Stimulated activated naive B cell treated with anti-CD40 and anti-IgM and Interleukin-4, amounts not matched to agents 10 μg/mL and 1 μg/mL and 100 μg/mL, for 72 hours (primary cell): ENCODE measurements at regions not wholly inside any gene's neighbourhood (a gene's known extent, or its start where the extent isn't known, plus 50 kb on each side); places are given as distances from the start of the nearest gene placed in this dataset.

ENCODE experiments used
- ATAC-seq, 2 donors: fragments of 150-1000 bp; cut with Tn5 transposase; replicated peaks; 2 replicates each; pipeline ENCODE4 v1.10.0; 2021; ENCODE audit warnings: moderate library complexity in 1 of 2
- DNase-seq: peaks from one replicate; pipeline ENCODE4 v3.0.0; 2021
- H3K27ac Mint-ChIP-seq: one replicate; pipeline ENCODE4 v1.8.0; 2022; ENCODE audit warnings: mild to moderate bottlenecking, mixed read lengths
- H3K27me3 Mint-ChIP-seq, 2 donors: one replicate each; pipeline ENCODE4 v1.8.0; 2022; ENCODE audit warnings: mixed read lengths in 2 of 2
- H3K36me3 Mint-ChIP-seq, 2 donors: one replicate each; pipeline ENCODE4 v1.8.0; 2022; ENCODE audit warnings: mixed read lengths in 2 of 2, mild to moderate bottlenecking in 1 of 2
- H3K4me1 Mint-ChIP-seq, 2 donors: one replicate each; pipeline ENCODE4 v1.8.0; 2022; ENCODE audit warnings: mixed read lengths in 2 of 2, mild to moderate bottlenecking in 1 of 2
- H3K4me3 Mint-ChIP-seq, 2 donors: one replicate each; pipeline ENCODE4 v1.8.0; 2022; ENCODE audit warnings: mild to moderate bottlenecking in 2 of 2, mixed read lengths in 2 of 2, moderate library complexity in 1 of 2
- H3K9me3 Mint-ChIP-seq, 2 donors: one replicate each; pipeline ENCODE4 v1.8.0; 2022; ENCODE audit warnings: mixed read lengths in 2 of 2, mild to moderate bottlenecking in 1 of 2

DNA sequence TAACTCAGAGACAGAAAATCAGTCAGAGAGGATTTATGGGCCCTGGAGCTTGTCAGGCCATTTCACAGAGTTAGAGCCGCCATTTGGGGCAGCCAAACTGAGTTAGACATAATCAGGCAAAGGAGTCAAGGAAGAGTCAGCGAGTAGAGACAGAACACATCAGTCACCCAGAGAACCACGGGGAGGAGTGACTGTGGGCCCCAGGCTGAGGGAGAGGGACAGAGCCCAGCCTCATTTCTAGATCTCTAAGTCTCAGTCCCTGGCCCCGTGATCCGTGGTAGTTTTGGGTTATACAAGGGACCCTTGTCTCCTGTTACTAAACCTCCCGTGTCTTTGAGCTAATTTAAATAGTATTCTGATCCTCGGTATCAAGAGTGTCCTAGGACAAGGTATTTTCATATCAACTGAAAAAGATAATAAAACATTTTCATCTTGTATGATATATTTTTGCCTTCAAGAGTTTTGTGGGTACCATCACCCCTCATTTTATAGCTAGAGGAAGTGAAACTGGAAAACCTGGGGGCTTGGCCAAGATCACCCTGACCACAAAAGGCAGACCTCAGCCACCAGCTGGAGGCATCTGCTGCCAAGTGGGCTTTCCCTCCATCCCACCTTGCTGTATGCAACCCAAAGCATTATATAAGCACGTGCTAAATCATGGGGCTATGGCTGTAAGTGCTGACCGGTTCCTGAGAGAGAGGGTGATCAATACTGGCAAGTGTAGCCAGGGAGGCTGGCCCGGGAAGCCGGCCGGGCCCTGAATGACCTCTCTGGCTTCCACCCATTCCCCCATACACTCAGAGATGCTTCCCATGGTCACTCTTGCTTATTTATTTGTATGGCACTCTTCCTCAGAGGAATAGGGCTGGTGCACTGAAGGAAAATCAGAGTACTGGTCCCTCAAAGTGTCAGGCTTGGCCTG is 204.1 kb downstream of the BCOR start:
- H3K4me3 Mint-ChIP-seq = no peak overlapping the region
- H3K9me3 Mint-ChIP-seq = peaks cover 0 to 3% of the 10 kb centered on the region in 2 donors
- no peaks in the 10 kb centered on the region for H3K36me3 Mint-ChIP-seq
- peaks cover 13 to 39% of the 10 kb centered on the region in 2 donors for H3K4me1 Mint-ChIP-seq
- no peak for DNase-seq
- H3K27me3 Mint-ChIP-seq = peaks cover 5 to 9% of the 10 kb centered on the region in 2 donors
- ATAC-seq = peak; percentile 51 to 65
- H3K27ac Mint-ChIP-seq = no peak overlapping the region

DNA sequence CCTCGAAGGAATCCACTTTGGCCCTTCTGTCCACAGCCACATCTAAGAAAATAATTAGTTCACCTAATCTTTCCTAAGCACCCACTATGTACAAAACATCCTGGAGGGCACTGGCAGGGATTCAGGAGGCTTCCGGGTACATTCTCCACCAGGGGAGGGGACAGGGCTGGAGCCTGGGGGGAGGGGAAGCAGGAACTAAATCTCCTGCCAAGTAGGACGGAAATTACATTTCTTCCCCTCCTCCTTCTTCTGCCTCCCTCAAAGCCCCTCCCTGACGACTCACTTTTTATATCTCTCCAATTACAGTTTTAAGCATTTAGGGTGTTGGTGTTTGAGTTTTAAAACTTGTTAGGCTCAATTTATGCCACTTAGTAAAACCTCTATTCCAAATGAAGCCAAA is 203.1 kb downstream of the BCOR start:
- Mint-ChIP-seq H3K9me3 (peaks cover 0 to 3% of the 10 kb centered on the region in 2 donors), H3K4me1 (peaks cover 13 to 35% of the 10 kb centered on the region in 2 donors), H3K36me3 (no peaks in the 10 kb centered on the region), H3K27me3 (peaks cover 5 to 9% of the 10 kb centered on the region in 2 donors), H3K27ac (no peak overlapping the region), H3K4me3 (no peak overlapping the region)
- ATAC-seq (no peak), DNase-seq (no peak)

- Mint-ChIP-seq H3K27ac (no peak overlapping the region), H3K27me3 (peaks cover 5 to 9% of the 10 kb centered on the region in 2 donors), H3K4me3 (no peak overlapping the region), H3K9me3 (no peaks in the 10 kb centered on the region), H3K36me3 (no peaks in the 10 kb centered on the region), H3K4me1 (peaks cover 13 to 31% of the 10 kb centered on the region in 2 donors)
- ATAC-seq (no peak), DNase-seq (no peak)
Observed at GRCh38 chrX:39895218-39896110, 202.3 kb downstream of the BCOR start.

GRCh38 chrX:39896951-39897740 is 200.6 kb downstream of the BCOR start:
- Mint-ChIP-seq H3K36me3 (no peaks in the 10 kb centered on the region), H3K27me3 (peaks cover 11 to 19% of the 10 kb centered on the region in 2 donors), H3K4me1 (peaks cover 5 to 22% of the 10 kb centered on the region in 2 donors), H3K9me3 (no peaks in the 10 kb centered on the region), H3K27ac (no peak overlapping the region), H3K4me3 (no peak overlapping the region)
- ATAC-seq = no peak
- no peak for DNase-seq

DNA sequence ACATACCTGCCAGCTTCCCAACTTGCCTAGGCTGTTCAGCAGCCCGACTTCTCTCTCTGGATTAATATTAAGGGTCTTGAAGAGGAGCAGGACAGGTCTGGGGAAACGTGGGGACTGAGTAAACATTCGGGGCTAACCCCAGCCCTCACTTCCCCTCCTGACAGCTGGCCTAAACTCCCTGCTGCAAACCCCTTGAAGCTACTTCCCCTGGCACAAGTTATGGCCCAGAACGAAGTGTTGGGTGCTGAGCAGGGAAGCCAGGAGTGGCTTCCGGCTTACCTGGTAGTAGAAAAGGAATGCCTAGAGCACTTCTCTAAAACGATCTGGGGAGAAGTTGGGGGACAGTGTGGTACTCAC is 200.0 kb downstream of the BCOR start:
- Mint-ChIP-seq H3K4me1 (peaks cover 5 to 22% of the 10 kb centered on the region in 2 donors), H3K9me3 (no peaks in the 10 kb centered on the region), H3K4me3 (no peak overlapping the region), H3K27me3 (peaks cover 11 to 20% of the 10 kb centered on the region in 2 donors), H3K27ac (no peak overlapping the region), H3K36me3 (no peaks in the 10 kb centered on the region)
- DNase-seq = no peak
- ATAC-seq = no peak

DNA sequence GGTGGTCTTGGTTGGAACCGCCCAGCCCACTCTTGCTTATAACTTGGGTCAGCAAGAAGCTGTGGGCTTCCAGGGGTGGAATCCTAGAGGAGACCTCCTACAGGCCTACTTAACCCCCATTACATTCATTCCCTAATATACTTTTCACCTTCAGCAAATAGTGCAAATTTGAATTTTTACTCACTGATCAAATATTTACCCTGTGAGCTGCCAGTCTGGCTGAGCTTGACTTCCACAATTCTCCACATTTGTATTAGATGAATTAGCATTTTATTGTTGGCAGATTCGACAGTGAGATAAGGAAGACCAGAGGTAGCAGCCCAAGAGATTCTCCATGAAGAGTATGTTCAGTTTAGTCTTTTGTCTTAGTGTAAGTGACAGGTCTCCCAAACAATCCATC is 199.6 kb downstream of the BCOR start:
- no peaks in the 10 kb centered on the region for H3K9me3 Mint-ChIP-seq
- H3K4me3 Mint-ChIP-seq = no peak overlapping the region
- no peaks in the 10 kb centered on the region for H3K36me3 Mint-ChIP-seq
- H3K27ac Mint-ChIP-seq = no peak overlapping the region
- peaks cover 11 to 20% of the 10 kb centered on the region in 2 donors for H3K27me3 Mint-ChIP-seq
- DNase-seq = no peak
- ATAC-seq = no peak
- H3K4me1 Mint-ChIP-seq = peaks cover 5 to 21% of the 10 kb centered on the region in 2 donors

GRCh38 chrX:39899059-39899458 is 198.7 kb downstream of the BCOR start:
- H3K4me3 Mint-ChIP-seq = no peak overlapping the region
- no peak overlapping the region for H3K27ac Mint-ChIP-seq
- no peaks in the 10 kb centered on the region for H3K36me3 Mint-ChIP-seq
- no peaks in the 10 kb centered on the region for H3K9me3 Mint-ChIP-seq
- ATAC-seq = no peak
- H3K4me1 Mint-ChIP-seq = peaks cover 5 to 12% of the 10 kb centered on the region in 2 donors
- H3K27me3 Mint-ChIP-seq = peaks cover 11 to 20% of the 10 kb centered on the region in 2 donors
- no peak for DNase-seq

- Mint-ChIP-seq H3K4me3 (no peak overlapping the region), H3K4me1 (peaks cover 3 to 7% of the 10 kb centered on the region in 2 donors), H3K27me3 (peaks cover 17 to 20% of the 10 kb centered on the region in 2 donors), H3K27ac (no peak overlapping the region), H3K36me3 (no peaks in the 10 kb centered on the region), H3K9me3 (no peaks in the 10 kb centered on the region)
- DNase-seq (no peak), ATAC-seq (no peak)
Observed at GRCh38 chrX:39899856-39900776, 197.6 kb downstream of the BCOR start.

- ATAC-seq = no peak
- Mint-ChIP-seq H3K27me3 (peaks cover 20 to 24% of the 10 kb centered on the region in 2 donors), H3K27ac (no peak overlapping the region)
Observed at GRCh38 chrX:39900777-39901170, 197.0 kb downstream of the BCOR start.

GRCh38 chrX:39903343-39903742 is 194.4 kb downstream of the BCOR start:
- H3K4me1 Mint-ChIP-seq = peaks cover 1 to 10% of the 10 kb centered on the region in 2 donors
- H3K36me3 Mint-ChIP-seq = no peaks in the 10 kb centered on the region
- no peak overlapping the region for H3K27ac Mint-ChIP-seq
- peaks cover 19 to 22% of the 10 kb centered on the region in 2 donors for H3K27me3 Mint-ChIP-seq
- no peaks in the 10 kb centered on the region for H3K9me3 Mint-ChIP-seq
- H3K4me3 Mint-ChIP-seq = no peak overlapping the region
- no peak for DNase-seq
- ATAC-seq = peak in 1 of 2 donors; percentile 31

More at GRCh38 chrX:39900777-39901170, 197.0 kb downstream of the BCOR start:
- H3K9me3 Mint-ChIP-seq = no peaks in the 10 kb centered on the region
- H3K4me1 Mint-ChIP-seq = peaks cover 4 to 14% of the 10 kb centered on the region in 2 donors
- DNase-seq = no peak
- H3K4me3 Mint-ChIP-seq = no peak overlapping the region
- H3K36me3 Mint-ChIP-seq = no peaks in the 10 kb centered on the region

DNA sequence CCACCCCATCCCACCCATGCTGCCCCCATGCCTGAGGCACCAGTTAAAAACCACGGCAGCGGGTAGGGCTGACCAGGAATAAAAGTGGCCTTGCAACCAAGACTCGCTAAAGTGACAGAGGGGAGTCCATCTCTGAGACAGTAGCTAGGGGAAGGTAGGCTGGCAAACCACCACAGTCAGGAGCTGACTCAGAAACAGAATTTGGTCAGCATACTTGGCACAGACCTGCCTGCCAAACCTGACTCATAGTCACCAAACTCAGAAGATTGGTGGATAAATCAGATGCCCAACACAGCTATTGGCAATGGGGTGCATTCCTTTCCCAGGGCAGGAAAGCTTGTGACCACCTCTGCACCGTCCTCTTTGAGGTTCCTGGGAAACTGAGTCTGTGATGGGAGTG is 193.8 kb downstream of the BCOR start:
- DNase-seq (no peak), ATAC-seq (peak; percentile 59 to 79)
- Mint-ChIP-seq H3K27ac (no peak overlapping the region), H3K4me1 (peaks cover 6 to 10% of the 10 kb centered on the region in 2 donors), H3K36me3 (no peaks in the 10 kb centered on the region), H3K27me3 (peaks cover 22 to 25% of the 10 kb centered on the region in 2 donors), H3K9me3 (no peaks in the 10 kb centered on the region), H3K4me3 (no peak overlapping the region)

DNA sequence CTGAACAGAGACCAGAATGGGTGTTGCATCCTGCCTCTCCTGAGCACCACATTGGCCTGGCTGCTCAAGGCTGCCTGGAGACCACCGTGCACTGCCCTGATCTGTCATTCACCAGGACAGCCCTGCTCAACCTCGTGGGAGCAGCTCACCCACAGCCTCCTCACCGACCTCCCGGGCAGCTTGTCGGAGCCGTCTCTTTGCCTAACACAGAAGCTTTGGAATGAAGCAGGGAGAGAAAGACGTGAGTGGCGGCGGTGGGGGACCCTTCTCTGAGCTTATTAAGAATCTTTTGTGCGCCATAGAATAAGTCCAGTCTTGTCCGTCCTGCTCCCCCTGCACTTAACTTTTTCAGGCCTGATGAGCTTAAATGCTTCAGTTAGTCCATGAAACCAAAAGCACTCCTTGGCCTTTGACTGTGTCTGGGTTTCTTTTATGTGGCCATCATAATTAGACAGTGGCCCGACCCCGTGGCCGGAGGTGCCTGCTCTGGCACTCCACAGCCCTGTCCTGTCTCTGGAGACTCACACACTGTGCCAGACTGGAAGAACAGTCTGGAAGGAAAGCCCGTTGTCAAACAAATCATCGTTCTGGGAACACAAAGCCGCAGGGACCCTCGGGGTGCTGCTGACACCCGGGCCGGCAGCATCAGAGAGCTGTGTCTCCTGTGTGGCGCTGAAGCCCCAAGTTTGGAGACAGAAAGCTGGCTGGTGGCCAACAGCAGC is 192.8 kb downstream of the BCOR start:
- H3K27me3 Mint-ChIP-seq = peaks cover 22 to 32% of the 10 kb centered on the region in 2 donors
- ATAC-seq (no peak), DNase-seq (no peak)
- no peaks in the 10 kb centered on the region for H3K9me3 Mint-ChIP-seq
- H3K27ac Mint-ChIP-seq = no peak overlapping the region
- H3K4me3 Mint-ChIP-seq = peak overlapping the region in 1 of 2 donors; percentile 14
- H3K4me1 Mint-ChIP-seq = peaks cover 6 to 10% of the 10 kb centered on the region in 2 donors
- H3K36me3 Mint-ChIP-seq = no peaks in the 10 kb centered on the region
